Esophagus squamous epithelium (tissue), 4 donors: ENCODE measurements at regions not wholly inside any gene's neighbourhood (a gene's known extent, or its start where the extent isn't known, plus 50 kb on each side); places are given as distances from the start of the nearest gene placed in this dataset.

ENCODE experiments used
- CTCF ChIP-seq, 6 experiments: fragments of 450-650 bp in 4 of 6; fragments of 200-600 bp in 2 of 6; sonication (generic) in 2 of 6; IDR thresholded peaks; one replicate each; pipeline ENCODE4 v1.5.1; 2016 to 2019; ENCODE audit warnings: antibody characterized with exemption in 6 of 6, mild to moderate bottlenecking in 4 of 6, moderate library complexity in 4 of 6
- POLR2A ChIP-seq, 4 donors: fragments of 450-650 bp; IDR thresholded peaks; one replicate each; pipeline ENCODE4 v1.6.1; 2017; ENCODE audit warnings: antibody characterized with exemption in 4 of 4, mild to moderate bottlenecking in 4 of 4, moderate library complexity in 3 of 4

- no peak for TF ChIP-seq CTCF (IDR thresholded peaks at IDR 0.05)
- no peak for TF ChIP-seq POLR2A (IDR thresholded peaks at IDR 0.05)
Measured at GRCh38 chr12:97752129-97752528, 289.5 kb downstream of the RMST start.
